Hematopoietic multipotent progenitor cell treated with erythropoietin and hydrocortisone succinate and interleukin-3 and kit ligand, for 6 days (in vitro differentiated cells): ENCODE measurements at regions not wholly inside any gene's neighbourhood (a gene's known extent, or its start where the extent isn't known, plus 50 kb on each side); places are given as distances from the start of the nearest gene placed in this dataset.
"Not testable (repeated sequence)": the region's sequence is repeated elsewhere in the genome, so short reads cannot be mapped to it uniquely, and the experiment has no call there.

ENCODE experiments used
- DNase-seq: peaks from one replicate; pipeline ENCODE4 v3.0.0-alpha.2; 2015

- DNase-seq, result no peak
Observed at GRCh38 chr3:107939691-107940442, 151.0 kb downstream of the CD47 start.

GRCh38 chr3:107938143-107938542 lies 152.7 kb downstream of the CD47 start:
- peak; percentile 66 for DNase-seq

- DNase-seq, result no peak
Observed at GRCh38 chr3:107934808-107935207, 156.0 kb downstream of the CD47 start.

GRCh38 chr3:107933450-107933849 lies 157.4 kb downstream of the CD47 start:
- no peak for DNase-seq

GRCh38 chr3:107931326-107931725 lies 159.5 kb downstream of the CD47 start:
- no peak for DNase-seq

GRCh38 chr3:107929088-107929487 lies 161.7 kb downstream of the CD47 start:
- DNase-seq, result no peak

GRCh38 chr3:107928084-107928445 lies 162.8 kb downstream of the CD47 start:
- DNase-seq, result peak; percentile 46

- DNase-seq, result peak; percentile 77
Observed at GRCh38 chr3:107927361-107928083, 163.3 kb downstream of the CD47 start.

- DNase-seq, result no peak
Observed at GRCh38 chr3:107925851-107926250, 165.0 kb downstream of the CD47 start.

GRCh38 chr3:107921038-107921437 lies 169.8 kb downstream of the CD47 start:
- DNase-seq, result no peak

- no peak for DNase-seq
Observed at GRCh38 chr3:107920538-107920937, 170.3 kb downstream of the CD47 start.

GRCh38 chr3:107919239-107919638 lies 171.6 kb downstream of the CD47 start:
- no peak for DNase-seq

- no peak for DNase-seq
Observed at GRCh38 chr3:107916171-107916570, 174.7 kb downstream of the CD47 start.

- no peak for DNase-seq
Observed at GRCh38 chr3:107915706-107916105, 175.1 kb downstream of the CD47 start.

- no peak for DNase-seq
Observed at GRCh38 chr3:107913701-107914100, 177.1 kb downstream of the CD47 start.

- no peak for DNase-seq
Observed at GRCh38 chr3:107911337-107912000, 179.4 kb downstream of the CD47 start.

- DNase-seq, result no peak
Observed at GRCh38 chr3:107910713-107911259, 180.0 kb downstream of the CD47 start.

GRCh38 chr3:107909583-107909982 lies 181.2 kb downstream of the CD47 start:
- DNase-seq, result not testable (repeated sequence)

GRCh38 chr3:107907996-107908395 lies 182.8 kb downstream of the CD47 start:
- no peak for DNase-seq

GRCh38 chr3:107904536-107905066 lies 186.2 kb downstream of the CD47 start:
- DNase-seq, result no peak

- no peak for DNase-seq
Observed at GRCh38 chr3:107899990-107900651, 190.7 kb downstream of the CD47 start.

- no peak for DNase-seq
Observed at GRCh38 chr3:107897471-107898061, 193.3 kb downstream of the CD47 start.
